Sigmoid colon (tissue), 4 donors: ENCODE measurements at regions not wholly inside any gene's neighbourhood (a gene's known extent, or its start where the extent isn't known, plus 50 kb on each side); places are given as distances from the start of the nearest gene placed in this dataset.

Source experiments
- EP300 ChIP-seq, 4 donors: sonication (generic); formaldehyde crosslinking; IDR thresholded peaks; one replicate each; pipeline ENCODE4 v1.6.1; 2017; ENCODE audit warnings: antibody characterized with exemption in 4 of 4
- POLR2A ChIP-seq, 2 donors: fragments of 450-650 bp; IDR thresholded peaks; one replicate each; pipeline ENCODE4 v1.6.1; 2016; ENCODE audit warnings: antibody characterized with exemption in 2 of 2, mild to moderate bottlenecking in 2 of 2, moderate library complexity in 2 of 2
- POLR2AphosphoS5 ChIP-seq, 4 donors: sonication (generic); formaldehyde crosslinking; IDR thresholded peaks; one replicate each; pipeline ENCODE4 v1.6.1; 2017; ENCODE audit warnings: antibody characterized with exemption in 4 of 4
- TF ChIP-seq, protein P1 (sequence below), 4 experiments: fragments of 450-650 bp in 3 of 4; fragments of 200-600 bp in 1 of 4; IDR thresholded peaks; one replicate each; pipeline ENCODE4 v1.5.1; 2016 to 2019; ENCODE audit warnings: antibody characterized with exemption in 4 of 4, mild to moderate bottlenecking in 3 of 4, moderate library complexity in 2 of 4

- TF ChIP-seq EP300 (IDR thresholded peaks at IDR 0.05) (no peak), POLR2A (IDR thresholded peaks at IDR 0.05) (no peak), POLR2AphosphoS5 (IDR thresholded peaks at IDR 0.05) (no peak)
- TF ChIP-seq, protein P1, sequence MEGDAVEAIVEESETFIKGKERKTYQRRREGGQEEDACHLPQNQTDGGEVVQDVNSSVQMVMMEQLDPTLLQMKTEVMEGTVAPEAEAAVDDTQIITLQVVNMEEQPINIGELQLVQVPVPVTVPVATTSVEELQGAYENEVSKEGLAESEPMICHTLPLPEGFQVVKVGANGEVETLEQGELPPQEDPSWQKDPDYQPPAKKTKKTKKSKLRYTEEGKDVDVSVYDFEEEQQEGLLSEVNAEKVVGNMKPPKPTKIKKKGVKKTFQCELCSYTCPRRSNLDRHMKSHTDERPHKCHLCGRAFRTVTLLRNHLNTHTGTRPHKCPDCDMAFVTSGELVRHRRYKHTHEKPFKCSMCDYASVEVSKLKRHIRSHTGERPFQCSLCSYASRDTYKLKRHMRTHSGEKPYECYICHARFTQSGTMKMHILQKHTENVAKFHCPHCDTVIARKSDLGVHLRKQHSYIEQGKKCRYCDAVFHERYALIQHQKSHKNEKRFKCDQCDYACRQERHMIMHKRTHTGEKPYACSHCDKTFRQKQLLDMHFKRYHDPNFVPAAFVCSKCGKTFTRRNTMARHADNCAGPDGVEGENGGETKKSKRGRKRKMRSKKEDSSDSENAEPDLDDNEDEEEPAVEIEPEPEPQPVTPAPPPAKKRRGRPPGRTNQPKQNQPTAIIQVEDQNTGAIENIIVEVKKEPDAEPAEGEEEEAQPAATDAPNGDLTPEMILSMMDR (IDR thresholded peaks at IDR 0.05), result no peak
Measured at GRCh38 chr3:21152555-21152954, 598.5 kb downstream of the ZNF385D start.
